Esophagus squamous epithelium (tissue), 4 donors: ENCODE measurements at regions not wholly inside any gene's neighbourhood (a gene's known extent, or its start where the extent isn't known, plus 50 kb on each side); places are given as distances from the start of the nearest gene placed in this dataset.

ENCODE experiments used
- POLR2A ChIP-seq, 4 donors: fragments of 450-650 bp; IDR thresholded peaks; one replicate each; pipeline ENCODE4 v1.6.1; 2017; ENCODE audit warnings: antibody characterized with exemption in 4 of 4, mild to moderate bottlenecking in 4 of 4, moderate library complexity in 3 of 4
- TF ChIP-seq, protein P1 (sequence below), 6 experiments: fragments of 450-650 bp in 4 of 6; fragments of 200-600 bp in 2 of 6; sonication (generic) in 2 of 6; IDR thresholded peaks; one replicate each; pipeline ENCODE4 v1.5.1; 2016 to 2019; ENCODE audit warnings: antibody characterized with exemption in 6 of 6, mild to moderate bottlenecking in 4 of 6, moderate library complexity in 4 of 6

- TF ChIP-seq, protein P1, sequence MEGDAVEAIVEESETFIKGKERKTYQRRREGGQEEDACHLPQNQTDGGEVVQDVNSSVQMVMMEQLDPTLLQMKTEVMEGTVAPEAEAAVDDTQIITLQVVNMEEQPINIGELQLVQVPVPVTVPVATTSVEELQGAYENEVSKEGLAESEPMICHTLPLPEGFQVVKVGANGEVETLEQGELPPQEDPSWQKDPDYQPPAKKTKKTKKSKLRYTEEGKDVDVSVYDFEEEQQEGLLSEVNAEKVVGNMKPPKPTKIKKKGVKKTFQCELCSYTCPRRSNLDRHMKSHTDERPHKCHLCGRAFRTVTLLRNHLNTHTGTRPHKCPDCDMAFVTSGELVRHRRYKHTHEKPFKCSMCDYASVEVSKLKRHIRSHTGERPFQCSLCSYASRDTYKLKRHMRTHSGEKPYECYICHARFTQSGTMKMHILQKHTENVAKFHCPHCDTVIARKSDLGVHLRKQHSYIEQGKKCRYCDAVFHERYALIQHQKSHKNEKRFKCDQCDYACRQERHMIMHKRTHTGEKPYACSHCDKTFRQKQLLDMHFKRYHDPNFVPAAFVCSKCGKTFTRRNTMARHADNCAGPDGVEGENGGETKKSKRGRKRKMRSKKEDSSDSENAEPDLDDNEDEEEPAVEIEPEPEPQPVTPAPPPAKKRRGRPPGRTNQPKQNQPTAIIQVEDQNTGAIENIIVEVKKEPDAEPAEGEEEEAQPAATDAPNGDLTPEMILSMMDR (IDR thresholded peaks at IDR 0.05) = no peak
- TF ChIP-seq POLR2A (IDR thresholded peaks at IDR 0.05) = no peak
Measured at GRCh38 chr20:41694796-41695195, 76.6 kb upstream of the CHD6 start.
